ENCODE measurements at regions not wholly inside any gene's neighbourhood (a gene's known extent, or its start where the extent isn't known, plus 50 kb on each side); places are given as distances from the start of the nearest gene placed in this dataset.

- TF ChIP-seq CTCF (conservative IDR thresholded peaks at IDR 0.05; ENCODE audit: low read length) (no peak), EZH2phosphoT487 (IDR thresholded peaks at IDR 0.05; ENCODE audit: borderline replicate concordance) (no peak)
Observed at GRCh38 chr13:70941454-70941853, 833.2 kb upstream of the KLHL1 start.

All from Loucy (cell line).